ENCODE measurements at regions not wholly inside any gene's neighbourhood (a gene's known extent, or its start where the extent isn't known, plus 50 kb on each side); places are given as distances from the start of the nearest gene placed in this dataset.

DNA sequence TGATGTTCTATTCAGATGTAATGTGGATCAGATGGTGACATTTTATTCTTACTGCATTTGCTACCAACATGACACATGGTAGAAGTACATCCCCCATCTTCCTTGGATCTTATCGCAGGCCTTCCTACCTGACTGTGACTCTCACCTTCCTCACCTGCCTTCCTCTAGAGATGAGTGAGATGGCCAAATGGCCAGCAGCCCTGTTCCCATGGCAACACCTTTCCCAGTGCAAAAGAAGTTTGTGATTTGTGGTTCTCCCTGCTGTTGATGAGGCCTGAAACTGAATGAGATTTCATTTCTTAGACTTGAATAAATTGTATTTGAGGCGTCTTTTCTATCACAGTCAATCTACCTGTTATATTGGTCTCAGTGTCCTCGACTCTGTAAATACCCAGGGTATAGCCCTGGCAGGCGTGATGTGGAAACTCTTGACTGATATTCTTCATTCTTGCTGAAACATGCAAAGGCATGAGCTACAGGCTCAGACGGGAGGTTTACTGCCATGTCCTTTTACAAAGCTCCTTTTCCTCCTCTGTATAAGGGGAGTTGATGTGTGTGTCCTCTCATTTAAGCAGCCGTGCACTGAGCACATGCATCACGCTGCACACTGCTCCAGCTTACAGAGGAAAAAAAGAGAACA, 440.7 kb upstream of the AKR1E2 start:
- intact Hi-C loops (cut with DNase I; ENCODE audit: low total_unique reads) (no loop called here), in situ Hi-C loops (cut with MboI; ENCODE audit: low sequenced_read_pairs in 4 of 4) (no loop called here)
- TF ChIP-seq, protein P1, sequence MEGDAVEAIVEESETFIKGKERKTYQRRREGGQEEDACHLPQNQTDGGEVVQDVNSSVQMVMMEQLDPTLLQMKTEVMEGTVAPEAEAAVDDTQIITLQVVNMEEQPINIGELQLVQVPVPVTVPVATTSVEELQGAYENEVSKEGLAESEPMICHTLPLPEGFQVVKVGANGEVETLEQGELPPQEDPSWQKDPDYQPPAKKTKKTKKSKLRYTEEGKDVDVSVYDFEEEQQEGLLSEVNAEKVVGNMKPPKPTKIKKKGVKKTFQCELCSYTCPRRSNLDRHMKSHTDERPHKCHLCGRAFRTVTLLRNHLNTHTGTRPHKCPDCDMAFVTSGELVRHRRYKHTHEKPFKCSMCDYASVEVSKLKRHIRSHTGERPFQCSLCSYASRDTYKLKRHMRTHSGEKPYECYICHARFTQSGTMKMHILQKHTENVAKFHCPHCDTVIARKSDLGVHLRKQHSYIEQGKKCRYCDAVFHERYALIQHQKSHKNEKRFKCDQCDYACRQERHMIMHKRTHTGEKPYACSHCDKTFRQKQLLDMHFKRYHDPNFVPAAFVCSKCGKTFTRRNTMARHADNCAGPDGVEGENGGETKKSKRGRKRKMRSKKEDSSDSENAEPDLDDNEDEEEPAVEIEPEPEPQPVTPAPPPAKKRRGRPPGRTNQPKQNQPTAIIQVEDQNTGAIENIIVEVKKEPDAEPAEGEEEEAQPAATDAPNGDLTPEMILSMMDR (IDR thresholded peaks at IDR 0.05 in 4 of 5, conservative IDR thresholded peaks at IDR 0.05 in 1 of 5) = no peak
- TF ChIP-seq POLR2A (IDR thresholded peaks at IDR 0.05) = no peak
- DNase-seq = no peak
- no peak for ATAC-seq
- H3K27me3 ChIP-seq = no peaks in the 10 kb centered on the region
- H3K36me3 ChIP-seq = no peaks in the 10 kb centered on the region
- H3K9me3 ChIP-seq = no peaks in the 10 kb centered on the region
- peaks cover 11 to 13% of the 10 kb centered on the region in 2 donors for H3K4me1 ChIP-seq
- H3K27ac ChIP-seq = no peak overlapping the region
- H3K4me3 ChIP-seq = no peak overlapping the region

DNA sequence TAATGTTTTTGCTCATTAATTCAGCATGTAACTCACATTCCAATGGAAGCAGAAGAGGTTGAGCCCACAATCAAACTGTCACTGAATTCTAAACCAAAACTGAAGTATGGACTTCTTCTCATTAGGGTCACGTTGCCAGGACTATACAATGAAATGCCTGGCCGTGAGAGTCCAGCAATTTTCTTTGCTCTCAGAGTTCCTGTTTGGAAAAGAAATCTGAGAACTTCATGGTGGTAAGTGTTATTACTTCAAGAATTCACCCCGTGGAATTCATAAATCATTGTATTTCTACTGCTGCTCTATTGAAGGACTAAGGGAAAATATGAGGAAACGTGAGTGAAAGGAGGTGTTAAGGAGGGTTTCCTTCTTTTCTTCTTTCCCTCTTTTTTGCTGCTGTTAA, 441.8 kb upstream of the AKR1E2 start:
- intact Hi-C loops (cut with DNase I; ENCODE audit: low total_unique reads) = no loop called here
- TF ChIP-seq POLR2A (IDR thresholded peaks at IDR 0.05) = no peak
- TF ChIP-seq, protein P1 (IDR thresholded peaks at IDR 0.05 in 4 of 5, conservative IDR thresholded peaks at IDR 0.05 in 1 of 5) = no peak
- in situ Hi-C loops (cut with MboI; ENCODE audit: low sequenced_read_pairs in 4 of 4) = no loop called here
- no peak for DNase-seq
- H3K27ac ChIP-seq = no peak overlapping the region
- no peak for ATAC-seq
- peak overlapping the region in 1 of 4 donors; percentile 42 for H3K4me3 ChIP-seq
- H3K27me3 ChIP-seq = no peaks in the 10 kb centered on the region
- peaks cover 11 to 13% of the 10 kb centered on the region in 2 donors for H3K4me1 ChIP-seq
- no peaks in the 10 kb centered on the region for H3K9me3 ChIP-seq
- no peaks in the 10 kb centered on the region for H3K36me3 ChIP-seq

DNA sequence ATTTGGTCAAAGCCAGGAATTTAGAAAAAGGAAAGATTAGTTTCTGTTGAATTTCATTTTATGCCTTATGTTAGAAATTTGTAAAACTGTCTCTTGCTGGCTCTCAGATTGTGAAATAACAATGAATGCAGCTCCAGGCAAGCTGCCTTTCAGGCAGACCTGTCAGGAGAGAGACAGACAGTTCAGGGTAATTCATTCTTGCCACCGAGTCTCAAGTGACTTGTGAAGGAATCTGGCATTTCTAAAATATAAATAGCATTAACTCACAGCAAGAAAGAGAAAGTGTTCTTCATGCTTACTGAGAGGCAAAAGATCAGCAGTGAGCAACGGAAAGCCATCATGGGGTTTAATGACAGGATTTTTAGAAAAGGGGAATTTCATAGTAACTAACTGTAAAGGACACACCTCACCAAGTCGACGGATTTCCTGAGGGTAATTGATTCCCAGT, 442.3 kb upstream of the AKR1E2 start:
- peak overlapping the region in 1 of 4 donors; percentile 42 for H3K4me3 ChIP-seq
- intact Hi-C loops (cut with DNase I; ENCODE audit: low total_unique reads) (no loop called here), in situ Hi-C loops (cut with MboI; ENCODE audit: low sequenced_read_pairs in 4 of 4) (no loop called here)
- peaks cover 11 to 13% of the 10 kb centered on the region in 2 donors for H3K4me1 ChIP-seq
- peak in 1 of 2 donors; percentile 44 for ATAC-seq
- no peaks in the 10 kb centered on the region for H3K27me3 ChIP-seq
- TF ChIP-seq, protein P1 (IDR thresholded peaks at IDR 0.05 in 4 of 5, conservative IDR thresholded peaks at IDR 0.05 in 1 of 5) = no peak
- no peak for TF ChIP-seq POLR2A (IDR thresholded peaks at IDR 0.05)
- no peak overlapping the region for H3K27ac ChIP-seq
- DNase-seq = no peak
- H3K36me3 ChIP-seq = no peaks in the 10 kb centered on the region
- no peaks in the 10 kb centered on the region for H3K9me3 ChIP-seq

DNA sequence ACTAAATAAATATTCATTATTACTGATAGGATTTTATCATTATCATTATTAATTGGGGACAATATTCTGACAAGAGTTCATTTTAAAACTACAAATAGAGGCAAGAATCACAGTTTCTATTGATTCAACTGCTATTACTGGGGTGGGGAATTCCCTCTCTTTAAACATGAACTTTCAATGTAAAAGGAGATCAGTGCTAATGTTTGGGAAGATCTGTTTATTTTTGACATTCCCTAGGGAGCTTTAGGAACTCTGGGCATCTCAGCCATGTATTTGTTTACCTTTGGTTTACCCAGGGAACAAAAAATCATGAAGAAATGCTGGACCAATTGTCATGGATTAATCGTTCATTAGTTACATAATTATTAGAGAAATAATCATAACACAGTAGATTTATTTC, 443.2 kb upstream of the AKR1E2 start:
- no peak overlapping the region for H3K27ac ChIP-seq
- no peaks in the 10 kb centered on the region for H3K9me3 ChIP-seq
- H3K4me3 ChIP-seq = no peak overlapping the region
- H3K4me1 ChIP-seq = peaks cover 11 to 13% of the 10 kb centered on the region in 2 donors
- intact Hi-C loops (cut with DNase I; ENCODE audit: low total_unique reads) = no loop called here
- no peaks in the 10 kb centered on the region for H3K36me3 ChIP-seq
- H3K27me3 ChIP-seq = no peaks in the 10 kb centered on the region
- DNase-seq (no peak), ATAC-seq (no peak)
- in situ Hi-C loops (cut with MboI; ENCODE audit: low sequenced_read_pairs in 4 of 4) = no loop called here
- TF ChIP-seq, protein P1 (IDR thresholded peaks at IDR 0.05 in 4 of 5, conservative IDR thresholded peaks at IDR 0.05 in 1 of 5) = no peak

DNA sequence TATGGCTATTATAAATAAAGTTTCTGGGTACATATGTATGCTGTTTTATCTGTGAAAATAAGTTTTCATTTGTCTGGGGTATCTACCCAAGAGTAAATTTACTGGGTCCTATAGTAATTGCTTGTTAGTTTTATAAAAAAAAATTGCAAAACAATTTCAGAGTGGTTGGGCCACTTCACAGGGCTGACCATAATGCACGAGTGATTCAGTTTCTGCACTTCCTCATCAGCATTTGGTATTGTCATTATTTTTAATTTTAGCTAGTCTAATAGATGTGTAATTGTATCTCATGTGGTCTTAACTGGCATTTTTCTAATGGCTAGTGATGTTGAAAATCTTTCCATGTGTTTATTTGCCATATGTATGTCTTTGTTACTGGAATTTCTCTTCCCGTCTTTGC, 452.4 kb upstream of the AKR1E2 start:
- H3K27me3 ChIP-seq = no peaks in the 10 kb centered on the region
- intact Hi-C loops (cut with DNase I; ENCODE audit: low total_unique reads) = no loop called here
- H3K4me3 ChIP-seq = no peak overlapping the region
- no peaks in the 10 kb centered on the region for H3K36me3 ChIP-seq
- no peak for DNase-seq
- H3K4me1 ChIP-seq = peaks cover 0 to 12% of the 10 kb centered on the region in 2 donors
- H3K27ac ChIP-seq = peak overlapping the region; percentile 6 to 71 (median 69)
- in situ Hi-C loops (cut with MboI; ENCODE audit: low sequenced_read_pairs in 4 of 4) = no loop called here
- ATAC-seq = no peak
- H3K9me3 ChIP-seq = no peaks in the 10 kb centered on the region
- TF ChIP-seq, protein P1 (IDR thresholded peaks at IDR 0.05 in 4 of 5, conservative IDR thresholded peaks at IDR 0.05 in 1 of 5) = no peak
- no peak for TF ChIP-seq POLR2A (IDR thresholded peaks at IDR 0.05)
